GM23338 (cell line): ENCODE measurements at regions not wholly inside any gene's neighbourhood (a gene's known extent, or its start where the extent isn't known, plus 50 kb on each side); places are given as distances from the start of the nearest gene placed in this dataset.

ENCODE experiments used
- ATAC-seq: fragments of 200-7000 bp; cut with Tn5 transposase; 3 replicates; pipeline ENCODE4 v1.9.1; 2020
- DNase-seq: peaks from one replicate; pipeline ENCODE4 v3.0.0-alpha.2; 2015; ENCODE audit warnings: low spot score
- H2AFZ ChIP-seq: fragments of 200-600 bp; sonication (generic); 2 replicates; pipeline ENCODE4 v1.8.0; 2016; ENCODE audit warnings: antibody characterized with exemption, mild to moderate bottlenecking, moderate library complexity
- H3F3A ChIP-seq: fragments of 200-600 bp; sonication (generic); replicated peaks from 2 replicates; pipeline ENCODE4 v1.8.0; 2017; ENCODE audit warnings: antibody characterized with exemption, mixed run types, low read depth
- H3K27ac ChIP-seq: fragments of 200-600 bp; sonication (generic); 2 replicates; pipeline ENCODE4 v1.6.1; 2016; ENCODE audit warnings: low read depth
- H3K27me3 ChIP-seq: fragments of 200-600 bp; sonication (generic); 2 replicates; pipeline ENCODE4 v1.8.0; 2016; ENCODE audit warnings: mild to moderate bottlenecking, mixed run types, moderate library complexity; ENCODE audit not compliant: insufficient read depth
- H3K36me3 ChIP-seq: fragments of 200-600 bp; sonication (generic); 2 replicates; pipeline ENCODE4 v1.8.0; 2016; ENCODE audit warnings: mild to moderate bottlenecking; ENCODE audit not compliant: insufficient read depth
- H3K4me1 ChIP-seq: fragments of 200-600 bp; sonication (generic); 2 replicates; pipeline ENCODE4 v1.8.0; 2016; ENCODE audit warnings: mild to moderate bottlenecking, moderate library complexity; ENCODE audit not compliant: insufficient read depth
- H3K4me2 ChIP-seq: fragments of 200-600 bp; sonication (generic); 2 replicates; pipeline ENCODE4 v1.7.1; 2017; ENCODE audit warnings: mixed run types
- H3K4me3 ChIP-seq: fragments of 200-600 bp; sonication (generic); 2 replicates; pipeline ENCODE4 v1.6.1; 2016; ENCODE audit warnings: mixed run types
- H3K79me2 ChIP-seq: fragments of 200-600 bp; sonication (generic); replicated peaks from 2 replicates; pipeline ENCODE4 v1.8.0; 2017; ENCODE audit warnings: mild to moderate bottlenecking; ENCODE audit not compliant: insufficient read depth
- H3K9me2 ChIP-seq: fragments of 200-600 bp; sonication (generic); 2 replicates; pipeline ENCODE4 v1.8.0; 2017; ENCODE audit not compliant: insufficient read depth
- H4K20me1 ChIP-seq: fragments of 200-600 bp; sonication (generic); replicated peaks from 2 replicates; pipeline ENCODE4 v1.8.0; 2017; ENCODE audit warnings: mild to moderate bottlenecking; ENCODE audit not compliant: insufficient read depth
- H3K27ac Mint-ChIP-seq: 2 replicates; pipeline ENCODE4 v1.8.0; 2020; ENCODE audit warnings: inconsistent platforms, mild to moderate bottlenecking, moderate library complexity, mixed read lengths
- H3K27me3 Mint-ChIP-seq: 3 replicates; pipeline ENCODE4 v1.8.0; 2022; ENCODE audit warnings: low read depth, mild to moderate bottlenecking, moderate library complexity, mixed read lengths, inconsistent platforms; ENCODE audit not compliant: insufficient read depth, poor library complexity
- H3K36me3 Mint-ChIP-seq: 3 replicates; pipeline ENCODE4 v1.8.0; 2021; ENCODE audit warnings: low read depth, mild to moderate bottlenecking, inconsistent platforms, moderate library complexity, mixed read lengths
- H3K4me1 Mint-ChIP-seq: 3 replicates; pipeline ENCODE4 v1.8.0; 2020; ENCODE audit warnings: mild to moderate bottlenecking, inconsistent platforms, mixed read lengths
- H3K4me3 Mint-ChIP-seq: 3 replicates; pipeline ENCODE4 v1.8.0; 2021; ENCODE audit warnings: moderate library complexity, mild to moderate bottlenecking, inconsistent platforms, mixed read lengths
- H3K9me3 Mint-ChIP-seq: 3 replicates; pipeline ENCODE4 v1.8.0; 2020; ENCODE audit warnings: moderate library complexity, mild to moderate bottlenecking, inconsistent platforms, mixed read lengths
- CREB1 ChIP-seq: fragments of 250-450 bp; sonication (Bioruptor Pico); IDR thresholded peaks from 2 replicates; pipeline ENCODE4 v1.5.0; 2020; ENCODE audit warnings: low read depth, mild to moderate bottlenecking, moderate library complexity
- EZH2 ChIP-seq: fragments of 200-600 bp; sonication (generic); IDR thresholded peaks from one replicate; pipeline ENCODE4 v1.8.0; 2017; ENCODE audit warnings: antibody characterized with exemption, mild to moderate bottlenecking, low read depth; ENCODE audit not compliant: unreplicated experiment
- EZH2phosphoT487 ChIP-seq: fragments of 200-600 bp; sonication (generic); IDR thresholded peaks from one replicate; pipeline ENCODE4 v1.8.1; 2018; ENCODE audit warnings: antibody characterized with exemption; ENCODE audit not compliant: unreplicated experiment
- JUNB ChIP-seq: IDR thresholded peaks from one replicate; pipeline ENCODE4 v1.6.1; 2016; ENCODE audit warnings: antibody characterized with exemption; ENCODE audit not compliant: unreplicated experiment
- POLR2AphosphoS5 ChIP-seq: IDR thresholded peaks from 2 replicates; pipeline ENCODE4 v1.6.1; 2016; ENCODE audit warnings: antibody characterized with exemption, low read depth
- STAT1 ChIP-seq: IDR thresholded peaks from one replicate; pipeline ENCODE4 v1.6.1; 2016; ENCODE audit warnings: antibody characterized with exemption; ENCODE audit not compliant: unreplicated experiment
- TF ChIP-seq, protein P1 (sequence below), 2 experiments: fragments of 200-600 bp in 1 of 2; sonication (generic) in 1 of 2; conservative IDR thresholded peaks; 2 replicates each; pipeline versions ENCODE4 v1.5.1 to v1.6.1; 2016 to 2017; ENCODE audit warnings: antibody characterized with exemption in 2 of 2, low read depth in 2 of 2, mild to moderate bottlenecking in 2 of 2, moderate library complexity in 1 of 2
- TF ChIP-seq, protein P2 (sequence below): fragments of 250-450 bp; sonication (Bioruptor Pico); IDR thresholded peaks from 2 replicates; pipeline ENCODE4 v1.5.0; 2020; ENCODE audit warnings: mild to moderate bottlenecking, moderate library complexity
- TF ChIP-seq, protein P3 (sequence below): IDR thresholded peaks from one replicate; pipeline ENCODE4 v1.6.1; 2018; ENCODE audit warnings: antibody characterized with exemption; ENCODE audit not compliant: unreplicated experiment

DNA sequence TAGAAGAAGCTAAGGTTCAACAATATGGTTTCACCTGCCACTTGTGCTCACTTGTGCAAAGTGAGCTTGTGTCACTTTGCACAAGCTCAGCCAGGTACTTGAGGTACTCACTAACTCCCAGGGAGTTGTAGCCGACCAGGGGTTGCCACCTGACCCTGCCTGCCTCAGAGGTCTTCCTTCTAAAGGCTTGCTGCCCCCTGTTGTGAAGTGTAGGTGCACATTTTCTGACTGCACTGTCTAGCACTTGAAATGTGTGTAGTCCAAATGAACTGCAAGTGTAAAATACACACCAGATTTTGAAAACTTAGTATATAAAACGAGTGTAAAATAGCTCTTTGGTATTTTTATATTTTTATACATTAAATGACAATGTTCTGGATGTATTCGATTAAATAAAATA, 230.8 kb downstream of the DLEU7 start:
- no peak overlapping the region for H3K27ac Mint-ChIP-seq
- no peak overlapping the region for H3K4me2 ChIP-seq
- no peaks in the 10 kb centered on the region for H3K9me3 Mint-ChIP-seq
- no peak overlapping the region for H3K4me3 Mint-ChIP-seq
- no peaks in the 10 kb centered on the region for H4K20me1 ChIP-seq
- H3K4me1 Mint-ChIP-seq: peaks cover 5% of the 10 kb centered on the region; the same call in 2 of the 3 replicates
- no peak for ATAC-seq
- H3K27me3 Mint-ChIP-seq: no peaks in the 10 kb centered on the region
- no peaks in the 10 kb centered on the region for H3K27me3 ChIP-seq
- TF ChIP-seq, protein P1, sequence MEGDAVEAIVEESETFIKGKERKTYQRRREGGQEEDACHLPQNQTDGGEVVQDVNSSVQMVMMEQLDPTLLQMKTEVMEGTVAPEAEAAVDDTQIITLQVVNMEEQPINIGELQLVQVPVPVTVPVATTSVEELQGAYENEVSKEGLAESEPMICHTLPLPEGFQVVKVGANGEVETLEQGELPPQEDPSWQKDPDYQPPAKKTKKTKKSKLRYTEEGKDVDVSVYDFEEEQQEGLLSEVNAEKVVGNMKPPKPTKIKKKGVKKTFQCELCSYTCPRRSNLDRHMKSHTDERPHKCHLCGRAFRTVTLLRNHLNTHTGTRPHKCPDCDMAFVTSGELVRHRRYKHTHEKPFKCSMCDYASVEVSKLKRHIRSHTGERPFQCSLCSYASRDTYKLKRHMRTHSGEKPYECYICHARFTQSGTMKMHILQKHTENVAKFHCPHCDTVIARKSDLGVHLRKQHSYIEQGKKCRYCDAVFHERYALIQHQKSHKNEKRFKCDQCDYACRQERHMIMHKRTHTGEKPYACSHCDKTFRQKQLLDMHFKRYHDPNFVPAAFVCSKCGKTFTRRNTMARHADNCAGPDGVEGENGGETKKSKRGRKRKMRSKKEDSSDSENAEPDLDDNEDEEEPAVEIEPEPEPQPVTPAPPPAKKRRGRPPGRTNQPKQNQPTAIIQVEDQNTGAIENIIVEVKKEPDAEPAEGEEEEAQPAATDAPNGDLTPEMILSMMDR (conservative IDR thresholded peaks at IDR 0.05; ENCODE audit: low read depth in 2 of 2): 0 out of 4 replicates have a peak, but pooled peaks of 1 of the 2 experiments have one; percentile 14
- TF ChIP-seq STAT1 (no peak), CREB1 (CRISPR knock-in tag) (no peak)
- H3K9me2 ChIP-seq: 0 out of 2 replicates have a peak, but pooled peaks cover 5% of the 10 kb centered on the region
- H3K27ac ChIP-seq: no peak overlapping the region
- H2AFZ ChIP-seq: no peak overlapping the region
- H3K36me3 Mint-ChIP-seq: no peaks in the 10 kb centered on the region
- no peak for DNase-seq
- H3K36me3 ChIP-seq: no peaks in the 10 kb centered on the region
- H3K4me3 ChIP-seq: no peak overlapping the region
- no peaks in the 10 kb centered on the region for H3F3A ChIP-seq
- H3K79me2 ChIP-seq: no peaks in the 10 kb centered on the region
- H3K4me1 ChIP-seq: no peaks in the 10 kb centered on the region

DNA sequence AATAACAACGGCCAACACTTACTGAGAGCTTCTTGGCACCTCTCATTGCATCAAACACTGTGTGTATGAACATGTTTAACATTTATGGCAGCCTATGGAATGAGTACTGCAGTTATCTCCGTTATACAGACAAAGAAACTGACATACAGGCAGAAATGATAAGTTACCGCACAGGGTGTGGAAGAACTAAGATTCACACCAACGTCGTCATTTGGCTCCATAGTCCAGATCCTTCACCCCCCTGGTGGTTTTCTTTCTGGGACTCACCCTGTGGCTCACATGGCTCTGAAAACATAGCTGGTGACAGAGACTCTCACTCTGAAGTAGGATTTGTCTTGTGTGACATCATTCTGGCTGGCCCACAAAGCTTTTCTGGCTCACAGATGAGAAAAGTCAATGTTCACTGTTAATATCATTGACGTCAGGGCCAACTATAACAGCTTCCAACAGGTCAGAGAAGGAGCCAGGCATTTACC, 230.1 kb downstream of the DLEU7 start:
- H4K20me1 ChIP-seq: no peaks in the 10 kb centered on the region
- no peak overlapping the region for H3K27ac Mint-ChIP-seq
- no peaks in the 10 kb centered on the region for H3K9me3 Mint-ChIP-seq
- no peak overlapping the region for H3K4me3 ChIP-seq
- H3K4me1 ChIP-seq: no peaks in the 10 kb centered on the region
- H3K4me2 ChIP-seq: no peak overlapping the region
- H3K27ac ChIP-seq: no peak overlapping the region
- no peak overlapping the region for H3K4me3 Mint-ChIP-seq
- no peaks in the 10 kb centered on the region for H3K36me3 Mint-ChIP-seq
- H3K27me3 ChIP-seq: no peaks in the 10 kb centered on the region
- no peaks in the 10 kb centered on the region for H3K36me3 ChIP-seq
- 0 out of 2 replicates have a peak, but pooled peaks cover 5% of the 10 kb centered on the region for H3K9me2 ChIP-seq
- H3K27me3 Mint-ChIP-seq: no peaks in the 10 kb centered on the region
- peaks cover 5% of the 10 kb centered on the region; the same call in 2 of the 3 replicates for H3K4me1 Mint-ChIP-seq
- ATAC-seq: no peak
- H3F3A ChIP-seq: no peaks in the 10 kb centered on the region
- no peak for DNase-seq
- no peaks in the 10 kb centered on the region for H3K79me2 ChIP-seq
- H2AFZ ChIP-seq: no peak overlapping the region
- TF ChIP-seq EZH2phosphoT487: no peak
- no peak for TF ChIP-seq JUNB
- TF ChIP-seq, protein P2, sequence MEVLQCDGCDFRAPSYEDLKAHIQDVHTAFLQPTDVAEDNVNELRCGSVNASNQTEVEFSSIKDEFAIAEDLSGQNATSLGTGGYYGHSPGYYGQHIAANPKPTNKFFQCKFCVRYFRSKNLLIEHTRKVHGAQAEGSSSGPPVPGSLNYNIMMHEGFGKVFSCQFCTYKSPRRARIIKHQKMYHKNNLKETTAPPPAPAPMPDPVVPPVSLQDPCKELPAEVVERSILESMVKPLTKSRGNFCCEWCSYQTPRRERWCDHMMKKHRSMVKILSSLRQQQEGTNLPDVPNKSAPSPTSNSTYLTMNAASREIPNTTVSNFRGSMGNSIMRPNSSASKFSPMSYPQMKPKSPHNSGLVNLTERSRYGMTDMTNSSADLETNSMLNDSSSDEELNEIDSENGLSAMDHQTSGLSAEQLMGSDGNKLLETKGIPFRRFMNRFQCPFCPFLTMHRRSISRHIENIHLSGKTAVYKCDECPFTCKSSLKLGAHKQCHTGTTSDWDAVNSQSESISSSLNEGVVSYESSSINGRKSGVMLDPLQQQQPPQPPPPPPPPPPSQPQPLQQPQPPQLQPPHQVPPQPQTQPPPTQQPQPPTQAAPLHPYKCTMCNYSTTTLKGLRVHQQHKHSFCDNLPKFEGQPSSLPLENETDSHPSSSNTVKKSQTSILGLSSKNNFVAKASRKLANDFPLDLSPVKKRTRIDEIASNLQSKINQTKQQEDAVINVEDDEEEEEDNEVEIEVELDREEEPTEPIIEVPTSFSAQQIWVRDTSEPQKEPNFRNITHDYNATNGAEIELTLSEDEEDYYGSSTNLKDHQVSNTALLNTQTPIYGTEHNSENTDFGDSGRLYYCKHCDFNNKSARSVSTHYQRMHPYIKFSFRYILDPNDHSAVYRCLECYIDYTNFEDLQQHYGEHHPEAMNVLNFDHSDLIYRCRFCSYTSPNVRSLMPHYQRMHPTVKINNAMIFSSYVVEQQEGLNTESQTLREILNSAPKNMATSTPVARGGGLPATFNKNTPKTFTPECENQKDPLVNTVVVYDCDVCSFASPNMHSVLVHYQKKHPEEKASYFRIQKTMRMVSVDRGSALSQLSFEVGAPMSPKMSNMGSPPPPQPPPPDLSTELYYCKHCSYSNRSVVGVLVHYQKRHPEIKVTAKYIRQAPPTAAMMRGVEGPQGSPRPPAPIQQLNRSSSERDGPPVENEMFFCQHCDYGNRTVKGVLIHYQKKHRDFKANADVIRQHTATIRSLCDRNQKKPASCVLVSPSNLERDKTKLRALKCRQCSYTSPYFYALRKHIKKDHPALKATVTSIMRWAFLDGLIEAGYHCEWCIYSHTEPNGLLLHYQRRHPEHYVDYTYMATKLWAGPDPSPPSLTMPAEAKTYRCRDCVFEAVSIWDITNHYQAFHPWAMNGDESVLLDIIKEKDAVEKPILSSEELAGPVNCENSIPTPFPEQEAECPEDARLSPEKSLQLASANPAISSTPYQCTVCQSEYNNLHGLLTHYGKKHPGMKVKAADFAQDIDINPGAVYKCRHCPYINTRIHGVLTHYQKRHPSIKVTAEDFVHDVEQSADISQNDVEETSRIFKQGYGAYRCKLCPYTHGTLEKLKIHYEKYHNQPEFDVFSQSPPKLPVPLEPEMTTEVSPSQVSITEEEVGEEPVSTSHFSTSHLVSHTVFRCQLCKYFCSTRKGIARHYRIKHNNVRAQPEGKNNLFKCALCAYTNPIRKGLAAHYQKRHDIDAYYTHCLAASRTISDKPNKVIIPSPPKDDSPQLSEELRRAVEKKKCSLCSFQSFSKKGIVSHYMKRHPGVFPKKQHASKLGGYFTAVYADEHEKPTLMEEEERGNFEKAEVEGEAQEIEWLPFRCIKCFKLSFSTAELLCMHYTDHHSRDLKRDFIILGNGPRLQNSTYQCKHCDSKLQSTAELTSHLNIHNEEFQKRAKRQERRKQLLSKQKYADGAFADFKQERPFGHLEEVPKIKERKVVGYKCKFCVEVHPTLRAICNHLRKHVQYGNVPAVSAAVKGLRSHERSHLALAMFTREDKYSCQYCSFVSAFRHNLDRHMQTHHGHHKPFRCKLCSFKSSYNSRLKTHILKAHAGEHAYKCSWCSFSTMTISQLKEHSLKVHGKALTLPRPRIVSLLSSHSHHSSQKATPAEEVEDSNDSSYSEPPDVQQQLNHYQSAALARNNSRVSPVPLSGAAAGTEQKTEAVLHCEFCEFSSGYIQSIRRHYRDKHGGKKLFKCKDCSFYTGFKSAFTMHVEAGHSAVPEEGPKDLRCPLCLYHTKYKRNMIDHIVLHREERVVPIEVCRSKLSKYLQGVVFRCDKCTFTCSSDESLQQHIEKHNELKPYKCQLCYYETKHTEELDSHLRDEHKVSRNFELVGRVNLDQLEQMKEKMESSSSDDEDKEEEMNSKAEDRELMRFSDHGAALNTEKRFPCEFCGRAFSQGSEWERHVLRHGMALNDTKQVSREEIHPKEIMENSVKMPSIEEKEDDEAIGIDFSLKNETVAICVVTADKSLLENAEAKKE (CRISPR knock-in tag): no peak
- TF ChIP-seq, protein P3, sequence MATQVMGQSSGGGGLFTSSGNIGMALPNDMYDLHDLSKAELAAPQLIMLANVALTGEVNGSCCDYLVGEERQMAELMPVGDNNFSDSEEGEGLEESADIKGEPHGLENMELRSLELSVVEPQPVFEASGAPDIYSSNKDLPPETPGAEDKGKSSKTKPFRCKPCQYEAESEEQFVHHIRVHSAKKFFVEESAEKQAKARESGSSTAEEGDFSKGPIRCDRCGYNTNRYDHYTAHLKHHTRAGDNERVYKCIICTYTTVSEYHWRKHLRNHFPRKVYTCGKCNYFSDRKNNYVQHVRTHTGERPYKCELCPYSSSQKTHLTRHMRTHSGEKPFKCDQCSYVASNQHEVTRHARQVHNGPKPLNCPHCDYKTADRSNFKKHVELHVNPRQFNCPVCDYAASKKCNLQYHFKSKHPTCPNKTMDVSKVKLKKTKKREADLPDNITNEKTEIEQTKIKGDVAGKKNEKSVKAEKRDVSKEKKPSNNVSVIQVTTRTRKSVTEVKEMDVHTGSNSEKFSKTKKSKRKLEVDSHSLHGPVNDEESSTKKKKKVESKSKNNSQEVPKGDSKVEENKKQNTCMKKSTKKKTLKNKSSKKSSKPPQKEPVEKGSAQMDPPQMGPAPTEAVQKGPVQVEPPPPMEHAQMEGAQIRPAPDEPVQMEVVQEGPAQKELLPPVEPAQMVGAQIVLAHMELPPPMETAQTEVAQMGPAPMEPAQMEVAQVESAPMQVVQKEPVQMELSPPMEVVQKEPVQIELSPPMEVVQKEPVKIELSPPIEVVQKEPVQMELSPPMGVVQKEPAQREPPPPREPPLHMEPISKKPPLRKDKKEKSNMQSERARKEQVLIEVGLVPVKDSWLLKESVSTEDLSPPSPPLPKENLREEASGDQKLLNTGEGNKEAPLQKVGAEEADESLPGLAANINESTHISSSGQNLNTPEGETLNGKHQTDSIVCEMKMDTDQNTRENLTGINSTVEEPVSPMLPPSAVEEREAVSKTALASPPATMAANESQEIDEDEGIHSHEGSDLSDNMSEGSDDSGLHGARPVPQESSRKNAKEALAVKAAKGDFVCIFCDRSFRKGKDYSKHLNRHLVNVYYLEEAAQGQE: no peak
- no peak for TF ChIP-seq POLR2AphosphoS5
- no peak for TF ChIP-seq STAT1
- TF ChIP-seq EZH2: no peak
